Astrocyte (in vitro differentiated cells and primary cell): ENCODE measurements at regions not wholly inside any gene's neighbourhood (a gene's known extent, or its start where the extent isn't known, plus 50 kb on each side); places are given as distances from the start of the nearest gene placed in this dataset.

Experiments
- DNase-seq: peaks from one replicate; pipeline ENCODE4 v3.0.0-alpha.2; 2010; ENCODE audit warnings: low read depth
- FAIRE-seq: peaks from 2 replicates; lab custom pipeline; 2011; peaks lifted over from hg19 to GRCh38; lab: Jason Lieb, UNC
- H2AFZ ChIP-seq: 2 replicates; pipeline ENCODE4 v1.6.0; 2012; ENCODE audit warnings: low read depth, low read length, inconsistent platforms
- H3K27ac ChIP-seq: 2 replicates; pipeline ENCODE4 v1.5.1; 2011; ENCODE audit warnings: low read depth, low read length, inconsistent platforms
- H3K27me3 ChIP-seq: 2 replicates; pipeline ENCODE4 v1.6.0; 2011; ENCODE audit warnings: low read length, inconsistent platforms; ENCODE audit not compliant: insufficient read depth
- H3K36me3 ChIP-seq: 2 replicates; pipeline ENCODE4 v1.5.1; 2011; ENCODE audit warnings: low read length, inconsistent platforms; ENCODE audit not compliant: insufficient read depth
- H3K4me1 ChIP-seq: 2 replicates; pipeline ENCODE4 v1.5.1; 2011; ENCODE audit warnings: low read length, inconsistent platforms; ENCODE audit not compliant: insufficient read depth
- H3K4me2 ChIP-seq: 2 replicates; pipeline ENCODE4 v1.6.0; 2012; ENCODE audit warnings: low read length, inconsistent platforms
- H3K4me3 ChIP-seq: 2 replicates; pipeline ENCODE4 v1.5.1; 2011; ENCODE audit warnings: low read depth, mild to moderate bottlenecking, low read length, inconsistent platforms; ENCODE audit not compliant: insufficient read depth
- H3K79me2 ChIP-seq: 2 replicates; pipeline ENCODE4 v1.6.0; 2012; ENCODE audit warnings: mild to moderate bottlenecking, low read length, inconsistent platforms; ENCODE audit not compliant: insufficient read depth
- H3K9ac ChIP-seq: 2 replicates; pipeline ENCODE4 v1.6.0; 2012; ENCODE audit warnings: mild to moderate bottlenecking, low read length, inconsistent platforms
- H3K9me3 ChIP-seq: 2 replicates; pipeline ENCODE4 v1.5.1; 2012; ENCODE audit warnings: low read depth, mild to moderate bottlenecking, low read length, inconsistent platforms; ENCODE audit not compliant: insufficient read depth
- H4K20me1 ChIP-seq: 2 replicates; pipeline ENCODE4 v1.6.0; 2012; ENCODE audit warnings: low read length, inconsistent platforms; ENCODE audit not compliant: insufficient read depth
- H3K27ac Mint-ChIP-seq: one replicate; pipeline ENCODE4 v1.8.0; 2021; ENCODE audit warnings: mild to moderate bottlenecking, mixed read lengths; ENCODE audit not compliant: unreplicated experiment
- H3K27me3 Mint-ChIP-seq: one replicate; pipeline ENCODE4 v1.8.0; 2021; ENCODE audit warnings: low read depth, mixed read lengths; ENCODE audit not compliant: unreplicated experiment
- H3K36me3 Mint-ChIP-seq: one replicate; pipeline ENCODE4 v1.8.0; 2021; ENCODE audit warnings: low read depth, mixed read lengths; ENCODE audit not compliant: unreplicated experiment
- H3K4me1 Mint-ChIP-seq: one replicate; pipeline ENCODE4 v1.8.0; 2021; ENCODE audit warnings: low read depth, mixed read lengths; ENCODE audit not compliant: unreplicated experiment
- H3K4me3 Mint-ChIP-seq: one replicate; pipeline ENCODE4 v1.8.0; 2021; ENCODE audit warnings: mild to moderate bottlenecking, moderate library complexity, mixed read lengths; ENCODE audit not compliant: unreplicated experiment
- H3K9me3 Mint-ChIP-seq: one replicate; pipeline ENCODE4 v1.8.0; 2021; ENCODE audit warnings: mild to moderate bottlenecking, mixed read lengths; ENCODE audit not compliant: unreplicated experiment
- EZH2 ChIP-seq: IDR thresholded peaks from 2 replicates; pipeline ENCODE4 v1.6.1; 2012; ENCODE audit warnings: mild to moderate bottlenecking, low read length, inconsistent platforms; ENCODE audit not compliant: insufficient read depth
- TF ChIP-seq, protein P1 (sequence below): IDR thresholded peaks from 2 replicates; pipeline ENCODE4 v1.5.1; 2011; ENCODE audit warnings: low read depth, mild to moderate bottlenecking, inconsistent platforms, low read length, moderate library complexity; ENCODE audit not compliant: insufficient read depth

DNA sequence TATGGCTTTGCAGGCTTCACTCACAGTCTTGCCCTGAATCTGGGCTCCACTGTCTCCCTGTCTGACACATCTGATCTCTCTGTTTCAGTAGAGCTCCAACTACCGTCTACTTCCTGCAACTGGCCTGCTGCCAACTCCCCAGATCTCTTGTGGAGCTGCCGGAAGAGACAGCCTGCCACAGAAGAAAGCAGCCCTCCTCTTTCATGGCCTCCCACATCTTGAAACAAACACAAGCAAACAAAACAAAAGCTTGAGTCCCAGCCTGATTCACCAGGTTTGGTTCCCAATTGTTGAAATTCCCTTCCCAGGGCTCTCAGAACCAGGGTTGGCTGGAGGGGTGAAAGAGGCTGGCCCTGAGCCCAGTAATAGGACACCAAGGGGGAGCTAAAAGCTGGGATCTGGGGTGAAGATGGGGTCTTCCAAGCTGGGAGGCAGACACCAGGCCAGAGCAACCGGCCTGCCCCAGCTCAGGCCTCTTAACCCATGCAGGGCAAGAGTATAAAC, 55.3 kb upstream of the CA12 start:
- Histone ChIP-seq H2AFZ (peak overlapping the region; percentile 70), H4K20me1 (no peaks in the 10 kb centered on the region), H3K27ac (no peak overlapping the region), H3K79me2 (no peaks in the 10 kb centered on the region), H3K27me3 (no peaks in the 10 kb centered on the region), H3K9ac (no peak overlapping the region), H3K9me3 (no peaks in the 10 kb centered on the region), H3K4me2 (peak overlapping the region; percentile 47), H3K36me3 (no peaks in the 10 kb centered on the region), H3K4me3 (no peak overlapping the region), H3K4me1 (peaks cover 15% of the 10 kb centered on the region)
- peak overlapping the region; percentile 73 for H3K27ac Mint-ChIP-seq
- DNase-seq: peak; percentile 69
- H3K4me3 Mint-ChIP-seq: peak overlapping the region; percentile 10
- no peak for TF ChIP-seq EZH2
- TF ChIP-seq, protein P1, sequence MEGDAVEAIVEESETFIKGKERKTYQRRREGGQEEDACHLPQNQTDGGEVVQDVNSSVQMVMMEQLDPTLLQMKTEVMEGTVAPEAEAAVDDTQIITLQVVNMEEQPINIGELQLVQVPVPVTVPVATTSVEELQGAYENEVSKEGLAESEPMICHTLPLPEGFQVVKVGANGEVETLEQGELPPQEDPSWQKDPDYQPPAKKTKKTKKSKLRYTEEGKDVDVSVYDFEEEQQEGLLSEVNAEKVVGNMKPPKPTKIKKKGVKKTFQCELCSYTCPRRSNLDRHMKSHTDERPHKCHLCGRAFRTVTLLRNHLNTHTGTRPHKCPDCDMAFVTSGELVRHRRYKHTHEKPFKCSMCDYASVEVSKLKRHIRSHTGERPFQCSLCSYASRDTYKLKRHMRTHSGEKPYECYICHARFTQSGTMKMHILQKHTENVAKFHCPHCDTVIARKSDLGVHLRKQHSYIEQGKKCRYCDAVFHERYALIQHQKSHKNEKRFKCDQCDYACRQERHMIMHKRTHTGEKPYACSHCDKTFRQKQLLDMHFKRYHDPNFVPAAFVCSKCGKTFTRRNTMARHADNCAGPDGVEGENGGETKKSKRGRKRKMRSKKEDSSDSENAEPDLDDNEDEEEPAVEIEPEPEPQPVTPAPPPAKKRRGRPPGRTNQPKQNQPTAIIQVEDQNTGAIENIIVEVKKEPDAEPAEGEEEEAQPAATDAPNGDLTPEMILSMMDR: no peak
- FAIRE-seq: no peak
- H3K4me1 Mint-ChIP-seq: peaks cover 10% of the 10 kb centered on the region
- peaks cover 16% of the 10 kb centered on the region for H3K27me3 Mint-ChIP-seq
- H3K9me3 Mint-ChIP-seq: peaks cover 4% of the 10 kb centered on the region
- H3K36me3 Mint-ChIP-seq: no peaks in the 10 kb centered on the region

DNA sequence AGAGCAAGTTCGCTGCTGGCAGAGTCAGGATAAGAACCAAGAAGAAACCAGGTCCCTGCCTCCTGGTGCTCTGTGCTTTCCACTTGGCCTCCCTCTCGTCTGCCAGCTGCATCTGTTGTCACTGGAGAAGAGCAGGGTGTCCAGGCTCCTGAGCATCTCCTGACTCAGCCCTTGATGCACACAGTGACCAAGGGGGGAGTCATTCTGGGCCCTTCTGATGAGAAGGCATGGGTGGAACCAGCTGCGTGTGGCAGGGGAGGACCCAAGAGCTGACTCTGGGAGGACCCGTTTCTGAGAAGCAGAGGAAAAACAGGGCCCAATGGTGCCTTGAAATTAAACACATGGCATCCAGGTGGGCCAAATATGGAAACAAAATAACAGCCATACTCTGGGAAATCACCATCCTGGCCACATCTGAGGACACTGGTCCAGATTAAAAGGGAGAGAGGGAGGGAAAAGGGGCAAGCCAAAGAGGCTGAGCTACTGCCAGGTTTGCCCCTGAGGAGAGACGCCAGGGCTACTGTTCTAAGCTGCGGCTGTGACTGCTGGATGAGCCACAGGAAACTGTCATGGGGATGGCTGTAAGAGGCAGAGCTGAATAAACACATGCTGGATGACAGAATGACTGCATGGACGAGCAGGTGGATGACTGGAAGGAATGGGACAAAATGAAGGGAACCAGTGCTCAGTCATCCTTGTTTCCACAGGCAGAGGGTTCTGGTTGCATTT, 58.1 kb upstream of the CA12 start:
- no peak for TF ChIP-seq EZH2
- TF ChIP-seq, protein P1: no peak
- H3K4me3 ChIP-seq: no peak overlapping the region
- peaks cover 8% of the 10 kb centered on the region for H3K27me3 ChIP-seq
- peaks cover 10% of the 10 kb centered on the region for H3K4me1 Mint-ChIP-seq
- no peaks in the 10 kb centered on the region for H3K36me3 ChIP-seq
- H3K4me3 Mint-ChIP-seq: no peak overlapping the region
- H4K20me1 ChIP-seq: no peaks in the 10 kb centered on the region
- H3K9me3 Mint-ChIP-seq: peaks cover 4% of the 10 kb centered on the region
- peak overlapping the region; percentile 32 for H2AFZ ChIP-seq
- H3K9ac ChIP-seq: no peak overlapping the region
- no peak overlapping the region for H3K4me2 ChIP-seq
- no peak for FAIRE-seq
- no peaks in the 10 kb centered on the region for H3K36me3 Mint-ChIP-seq
- H3K9me3 ChIP-seq: no peaks in the 10 kb centered on the region
- peaks cover 15% of the 10 kb centered on the region for H3K4me1 ChIP-seq
- no peak overlapping the region for H3K27ac ChIP-seq
- no peak overlapping the region for H3K27ac Mint-ChIP-seq
- peak; percentile 20 for DNase-seq
- H3K79me2 ChIP-seq: no peaks in the 10 kb centered on the region
- H3K27me3 Mint-ChIP-seq: peaks cover 20% of the 10 kb centered on the region

DNA sequence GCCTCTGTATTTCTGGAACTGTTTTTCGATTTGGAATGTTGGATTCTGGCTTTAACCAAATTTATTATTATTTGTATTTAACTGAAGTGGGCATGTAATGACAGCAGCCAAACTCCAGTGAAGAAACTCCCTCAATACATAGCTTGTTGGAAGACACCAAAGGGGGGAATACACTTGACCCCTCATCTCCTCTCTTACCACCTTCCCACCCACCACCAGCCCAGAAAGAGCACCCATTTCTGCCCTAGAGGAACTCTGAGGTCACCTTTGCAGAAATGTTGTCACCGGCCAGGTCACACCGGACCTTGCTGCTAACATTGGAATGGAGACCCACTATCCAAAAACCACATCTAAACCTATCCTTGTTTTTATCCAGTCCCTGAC, 58.6 kb upstream of the CA12 start:
- no peak overlapping the region for H3K27ac Mint-ChIP-seq
- no peaks in the 10 kb centered on the region for H4K20me1 ChIP-seq

More for the DNA sequence above, 58.6 kb upstream of the CA12 start:
- H3K27me3 Mint-ChIP-seq: peaks cover 26% of the 10 kb centered on the region
- Histone ChIP-seq H3K4me1 (peaks cover 15% of the 10 kb centered on the region), H3K36me3 (no peaks in the 10 kb centered on the region), H3K4me3 (no peak overlapping the region), H3K9me3 (no peaks in the 10 kb centered on the region), H2AFZ (no peak overlapping the region), H3K27ac (no peak overlapping the region), H3K27me3 (peaks cover 8% of the 10 kb centered on the region), H3K9ac (no peak overlapping the region), H3K4me2 (no peak overlapping the region), H3K79me2 (no peaks in the 10 kb centered on the region)
- no peak overlapping the region for H3K4me3 Mint-ChIP-seq
- DNase-seq (no peak), FAIRE-seq (no peak)
- no peak for TF ChIP-seq EZH2
- peaks cover 4% of the 10 kb centered on the region for H3K9me3 Mint-ChIP-seq
- no peaks in the 10 kb centered on the region for H3K36me3 Mint-ChIP-seq
- H3K4me1 Mint-ChIP-seq: peaks cover 10% of the 10 kb centered on the region
